Endothelial cell of umbilical vein (primary cell): ENCODE measurements at regions not wholly inside any gene's neighbourhood (a gene's known extent, or its start where the extent isn't known, plus 50 kb on each side); places are given as distances from the start of the nearest gene placed in this dataset.

Experiments used
- BruUV-seq: library from RNA; stranded (reverse); fragments of 400-500 nt; replicated peaks from 2 replicates; lab custom pipeline; 2021; lab: Mats Ljungman, UMichigan
- CTCF ChIA-PET: fragments of 300-600, 350-600 bp; sonication (Branson Sonifier 250); formaldehyde crosslinking; loops from one replicate; lab custom pipeline; 2021; ENCODE audit warnings: antibody characterized with exemption, inconsistent platforms; lab: Charles Lee
- POLR2A ChIA-PET: fragments of 300-600, 350-600 bp; sonication (Branson Sonifier 250); formaldehyde crosslinking; loops from one replicate; lab custom pipeline; 2021; ENCODE audit warnings: antibody characterized with exemption, inconsistent platforms; lab: Charles Lee
- DNase-seq: peaks from one replicate; pipeline ENCODE4 v3.0.0-alpha.2; 2011; ENCODE audit warnings: low read depth, low spot score
- FAIRE-seq: peaks from 2 replicates; lab custom pipeline; 2011; peaks lifted over from hg19 to GRCh38; lab: Jason Lieb, UNC
- H2AFZ ChIP-seq: 2 replicates; pipeline ENCODE4 v1.6.0; 2012; ENCODE audit warnings: low read depth, low read length, control low read depth, inconsistent platforms
- H3K27ac ChIP-seq: 2 replicates; pipeline ENCODE4 v1.5.1; 2011; ENCODE audit warnings: low read depth, mild to moderate bottlenecking, control low read depth, low read length, moderate library complexity; ENCODE audit not compliant: insufficient read depth
- H3K27me3 ChIP-seq, 2 experiments: 2 replicates each; pipeline versions ENCODE4 v1.6.0 to v1.6.1; 2011; ENCODE audit warnings: low read length in 2 of 2, mixed read lengths in 1 of 2; ENCODE audit not compliant: control insufficient read depth in 2 of 2, insufficient read depth in 2 of 2
- H3K36me3 ChIP-seq, 2 experiments: 2 replicates in 1 of 2; 3 replicates in 1 of 2; pipeline ENCODE4 v1.5.1; 2011; ENCODE audit warnings: low read length in 2 of 2, mild to moderate bottlenecking in 1 of 2, moderate library complexity in 1 of 2; ENCODE audit not compliant: control insufficient read depth in 2 of 2, insufficient read depth in 2 of 2; ENCODE audit errors: extremely low read depth in 1 of 2
- H3K4me1 ChIP-seq: 3 replicates; pipeline ENCODE4 v1.5.1; 2011; ENCODE audit warnings: mild to moderate bottlenecking, low read length; ENCODE audit not compliant: control insufficient read depth, insufficient read depth; ENCODE audit errors: extremely low read depth
- H3K4me2 ChIP-seq: 2 replicates; pipeline ENCODE4 v1.6.1; 2011; ENCODE audit warnings: low read length, control low read depth, mixed read lengths; ENCODE audit not compliant: insufficient read depth
- H3K4me3 ChIP-seq, 3 experiments: fragments of 200-600 bp in 1 of 3; sonication (generic), shearing (Covaris generic) in 1 of 3; replicated peaks in 1 of 3; 2 replicates each; pipeline ENCODE4 v1.5.1; 2011 to 2016; ENCODE audit warnings: control low read depth in 3 of 3, low read length in 3 of 3, mild to moderate bottlenecking in 2 of 3, inconsistent platforms in 1 of 3, low read depth in 1 of 3, moderate library complexity in 1 of 3; ENCODE audit not compliant: insufficient read depth in 1 of 3
- H3K79me2 ChIP-seq: 2 replicates; pipeline ENCODE4 v1.6.0; 2012; ENCODE audit warnings: low read length, inconsistent platforms; ENCODE audit not compliant: control insufficient read depth, insufficient read depth
- H3K9ac ChIP-seq: replicated peaks from 2 replicates; pipeline ENCODE3; 2011; ENCODE audit warnings: low read length, control low read depth; ENCODE audit not compliant: insufficient read depth; ENCODE audit errors: extremely low read depth
- H3K9me1 ChIP-seq: replicated peaks from 3 replicates; pipeline ENCODE4 v1.6.0; 2011; ENCODE audit warnings: mild to moderate bottlenecking, low read length; ENCODE audit not compliant: control insufficient read depth, insufficient read depth; ENCODE audit errors: extremely low read depth
- H3K9me3 ChIP-seq: replicated peaks from 2 replicates; pipeline ENCODE4 v1.5.1; 2012; ENCODE audit warnings: low read length, inconsistent platforms; ENCODE audit not compliant: control insufficient read depth, insufficient read depth
- H4K20me1 ChIP-seq: replicated peaks from 2 replicates; pipeline ENCODE3; 2011; ENCODE audit warnings: mild to moderate bottlenecking, low read length; ENCODE audit not compliant: control insufficient read depth, insufficient read depth; ENCODE audit errors: extremely low read depth
- FOS ChIP-seq: IDR thresholded peaks from 2 replicates; pipeline ENCODE4 v1.6.1; 2011; ENCODE audit warnings: mild to moderate bottlenecking, low read length, moderate library complexity, borderline replicate concordance; ENCODE audit not compliant: insufficient read depth
- GATA2 ChIP-seq: IDR thresholded peaks from 2 replicates; pipeline ENCODE4 v1.7.0; 2011; ENCODE audit warnings: low read depth, mild to moderate bottlenecking, moderate library complexity, mixed read lengths, low read length; ENCODE audit not compliant: insufficient read length, insufficient read depth
- POLR2A ChIP-seq: IDR thresholded peaks from 2 replicates; pipeline ENCODE4 v1.6.1; 2012; ENCODE audit warnings: low read depth, mild to moderate bottlenecking, control low read depth, low read length
- POLR2AphosphoS5 ChIP-seq: IDR thresholded peaks from 2 replicates; pipeline ENCODE4 v1.6.1; 2012; ENCODE audit warnings: low read depth, mild to moderate bottlenecking, control low read depth, low read length, moderate library complexity; ENCODE audit not compliant: insufficient read depth
- dilution Hi-C: fragments of 300-500 bp; cut with MboI; formaldehyde crosslinking; loops from one replicate; pipeline ENCODE4 v1.15.0; 2019; ENCODE audit warnings: low sequenced_read_pairs; ENCODE audit not compliant: extremely low pct_ligation_motif_present
- intact Hi-C: fragments of 100-400 bp; cut with micrococcal nuclease; formaldehyde crosslinking; loops from one replicate; pipeline ENCODE4 v1.10.0; 2022
- TF ChIP-seq, protein P1 (sequence below): IDR thresholded peaks from 2 replicates; pipeline ENCODE4 v1.6.1; 2011; ENCODE audit not compliant: insufficient read depth, insufficient read length

GRCh38 chr4:103787057-103787456, 67.3 kb upstream of the TACR3 start:
- Histone ChIP-seq H3K36me3 (no peaks in the 10 kb centered on the region), H3K27me3 (no peaks in the 10 kb centered on the region), H3K4me3 (no peak overlapping the region), H2AFZ (no peak overlapping the region), H3K9me1 (no peaks in the 10 kb centered on the region), H3K4me2 (no peak overlapping the region), H3K79me2 (no peaks in the 10 kb centered on the region), H3K4me1 (no peaks in the 10 kb centered on the region), H4K20me1 (no peaks in the 10 kb centered on the region), H3K27ac (no peak overlapping the region), H3K9me3 (no peaks in the 10 kb centered on the region), H3K9ac (no peak overlapping the region)
- BruUV-seq = no TSS peak
- dilution Hi-C loops = no loop called here
- FAIRE-seq = no peak
- DNase-seq = no peak
- TF ChIP-seq, protein P1, sequence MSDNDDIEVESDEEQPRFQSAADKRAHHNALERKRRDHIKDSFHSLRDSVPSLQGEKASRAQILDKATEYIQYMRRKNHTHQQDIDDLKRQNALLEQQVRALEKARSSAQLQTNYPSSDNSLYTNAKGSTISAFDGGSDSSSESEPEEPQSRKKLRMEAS = no peak
- CTCF ChIA-PET = interaction anchor here (0.9 to 3.4 kb wide), 3 partner anchors 8 to 583 kb away, joined by 3 to 36 read pairs (median 5); no protein-coding TSS in a partner anchor
- POLR2A ChIA-PET = no interaction called here
- intact Hi-C loops = loop anchor here (2.0 to 10.0 kb wide), 2 partner anchors 128 to 688 kb away; partner anchors contain the start of gene BDH2

DNA sequence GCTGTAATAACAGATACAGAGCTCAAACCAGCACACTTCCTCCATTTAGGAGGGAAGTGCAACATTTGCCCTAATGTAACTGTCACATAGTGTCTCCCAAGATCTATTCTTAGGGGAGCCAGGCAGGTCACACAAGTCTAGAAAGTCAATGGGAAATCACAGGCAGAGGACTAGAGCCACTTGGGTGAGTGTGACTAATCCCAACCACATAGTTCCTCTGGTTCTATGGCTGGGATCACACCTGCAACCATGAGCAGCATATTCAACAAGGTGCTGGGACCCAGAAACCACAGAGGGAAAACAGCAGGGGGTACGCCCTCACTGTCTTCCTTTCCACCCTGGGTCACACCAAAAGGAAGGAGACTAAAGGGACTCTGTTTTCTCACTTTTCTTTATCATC, 66.8 kb upstream of the TACR3 start:
- DNase-seq (no peak), FAIRE-seq (no peak)
- ChIA-PET CTCF (interaction anchor here (0.6 to 3.4 kb wide), 18 partner anchors 8 to 710 kb away, joined by 3 to 36 read pairs (median 4); partner anchors contain the start of genes BDH2, SLC9B2 and TACR3), POLR2A (no interaction called here)
- dilution Hi-C loops = no loop called here
- TF ChIP-seq POLR2A (no peak), GATA2 (no peak), FOS (no peak), POLR2AphosphoS5 (no peak)
- TF ChIP-seq, protein P1 = no peak
- Histone ChIP-seq H2AFZ (no peak overlapping the region), H3K79me2 (no peaks in the 10 kb centered on the region), H3K27ac (no peak overlapping the region), H3K27me3 (no peaks in the 10 kb centered on the region), H3K4me2 (no peak overlapping the region), H4K20me1 (no peaks in the 10 kb centered on the region), H3K9me3 (no peaks in the 10 kb centered on the region), H3K36me3 (no peaks in the 10 kb centered on the region), H3K9me1 (no peaks in the 10 kb centered on the region), H3K4me1 (no peaks in the 10 kb centered on the region), H3K4me3 (no peak overlapping the region), H3K9ac (no peak overlapping the region)
- BruUV-seq = no TSS peak
- intact Hi-C loops = loop anchor here (1.0 to 10.0 kb wide), 5 partner anchors 128 to 688 kb away; partner anchors contain the start of gene BDH2
